Myocyte (in vitro differentiated cells): ENCODE measurements at regions not wholly inside any gene's neighbourhood (a gene's known extent, or its start where the extent isn't known, plus 50 kb on each side); places are given as distances from the start of the nearest gene placed in this dataset.

Experiments
- DNase-seq: peaks from one replicate; pipeline ENCODE4 v3.0.0-alpha.2; 2012; ENCODE audit warnings: low read depth

DNA sequence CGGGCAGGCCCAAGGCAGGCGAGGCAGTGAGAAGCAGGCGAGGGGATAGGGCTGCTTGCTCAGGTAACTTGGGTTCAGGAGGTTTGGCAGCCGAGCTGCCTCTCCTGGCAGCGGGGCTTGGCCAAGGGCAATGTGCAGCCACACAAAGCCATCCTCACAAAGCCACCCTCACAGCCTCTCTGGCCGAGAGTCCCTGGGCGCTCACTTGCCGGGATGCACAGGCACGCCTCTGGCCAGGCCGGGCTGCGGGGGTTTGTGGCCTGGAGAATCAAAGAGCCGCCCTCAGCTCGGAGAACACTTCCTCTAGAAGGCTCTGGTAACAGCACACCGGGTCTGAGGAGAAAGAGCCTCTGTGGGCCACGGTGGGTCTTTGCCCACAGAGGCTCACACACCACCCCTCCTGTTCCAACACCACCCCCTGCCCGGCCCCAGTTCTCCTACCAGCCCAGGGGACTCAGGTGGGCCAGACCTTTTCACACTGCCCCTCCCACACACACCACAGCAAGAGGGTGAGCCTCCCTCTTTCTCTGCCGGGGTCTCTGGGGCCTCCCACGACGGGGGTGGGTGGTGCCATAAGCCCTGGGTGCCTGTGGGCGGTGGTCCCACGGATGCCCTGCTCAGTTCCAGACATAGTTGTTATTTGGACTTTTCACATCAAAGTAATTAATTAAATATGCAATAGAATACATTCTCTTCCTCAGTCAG, 186.9 kb downstream of the ZFP36L2 start:
- no peak for DNase-seq

GRCh38 chr2:43038696-43039094, 187.7 kb downstream of the ZFP36L2 start:
- no peak for DNase-seq

- DNase-seq = no peak
Observed at GRCh38 chr2:43038034-43038695, 188.2 kb downstream of the ZFP36L2 start.

GRCh38 chr2:43035922-43036321, 190.5 kb downstream of the ZFP36L2 start:
- DNase-seq = no peak

- DNase-seq = no peak
Observed at GRCh38 chr2:43034921-43035320, 191.5 kb downstream of the ZFP36L2 start.

DNA sequence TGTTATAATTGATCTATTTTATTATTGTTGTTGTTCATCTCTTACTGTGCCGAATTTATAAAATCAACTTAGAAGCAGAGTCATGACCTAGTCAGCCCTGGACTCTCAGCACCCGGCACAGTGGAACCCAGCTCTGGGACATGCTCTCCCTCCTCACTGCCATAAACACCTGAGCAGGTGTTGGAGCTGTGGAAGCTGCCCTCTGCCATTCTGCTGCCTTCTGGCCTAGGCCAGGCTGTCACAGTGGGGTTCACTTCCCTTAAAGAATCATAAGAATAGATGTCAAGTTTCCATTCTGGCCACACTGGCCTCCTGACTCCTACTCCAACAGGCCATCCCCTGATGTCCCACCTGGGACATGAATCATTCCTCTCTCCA, 192.2 kb downstream of the ZFP36L2 start:
- no peak for DNase-seq

DNA sequence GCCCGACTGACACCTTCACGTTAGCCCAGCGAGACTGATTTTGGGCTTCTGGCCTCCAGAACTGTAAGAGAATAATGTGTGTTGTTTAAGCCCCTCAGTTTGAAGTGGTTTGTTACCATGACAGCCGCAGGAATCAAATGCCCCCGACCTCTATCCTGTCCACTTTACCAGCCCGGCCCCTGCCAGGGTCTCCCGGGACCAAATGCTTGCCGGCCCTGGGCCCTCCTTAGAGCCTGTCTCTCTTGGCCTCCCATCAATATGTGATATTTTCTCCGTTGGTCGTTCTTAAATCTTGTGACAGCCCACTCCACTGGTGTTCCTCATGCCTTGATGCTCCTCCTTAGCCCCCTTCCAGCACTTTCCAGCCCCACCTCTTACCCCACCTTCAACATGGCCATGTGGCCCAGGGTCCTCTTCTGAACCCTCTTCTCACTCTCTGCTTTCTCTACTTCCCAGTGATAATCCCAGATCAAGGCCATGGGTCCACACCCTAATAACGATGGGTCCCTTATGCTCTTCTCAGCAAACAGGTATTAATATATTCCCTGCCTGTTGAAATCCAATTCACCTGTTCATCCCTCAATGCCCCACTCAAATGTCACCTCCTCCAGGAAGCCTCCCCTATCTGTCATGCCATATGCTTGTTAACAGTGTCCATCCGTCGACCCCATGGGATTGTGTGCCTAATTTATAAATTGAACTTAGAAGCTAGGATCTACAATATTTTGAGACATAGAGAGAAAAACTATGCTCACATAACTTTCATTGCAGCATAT, 192.8 kb downstream of the ZFP36L2 start:
- DNase-seq = no peak

DNA sequence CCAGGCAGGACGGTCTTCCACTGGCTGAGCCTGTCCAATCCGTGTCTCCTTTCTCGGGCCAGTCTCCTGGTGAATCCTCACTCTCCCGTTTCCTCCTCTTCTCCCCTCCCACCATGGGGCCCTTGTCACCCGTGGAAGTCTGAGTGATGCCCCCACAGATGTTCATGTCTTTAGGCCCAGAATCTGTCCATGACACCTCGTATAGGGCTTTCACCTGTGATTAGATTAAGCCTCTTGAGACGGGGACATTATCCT, 193.5 kb downstream of the ZFP36L2 start:
- DNase-seq = no peak

DNA sequence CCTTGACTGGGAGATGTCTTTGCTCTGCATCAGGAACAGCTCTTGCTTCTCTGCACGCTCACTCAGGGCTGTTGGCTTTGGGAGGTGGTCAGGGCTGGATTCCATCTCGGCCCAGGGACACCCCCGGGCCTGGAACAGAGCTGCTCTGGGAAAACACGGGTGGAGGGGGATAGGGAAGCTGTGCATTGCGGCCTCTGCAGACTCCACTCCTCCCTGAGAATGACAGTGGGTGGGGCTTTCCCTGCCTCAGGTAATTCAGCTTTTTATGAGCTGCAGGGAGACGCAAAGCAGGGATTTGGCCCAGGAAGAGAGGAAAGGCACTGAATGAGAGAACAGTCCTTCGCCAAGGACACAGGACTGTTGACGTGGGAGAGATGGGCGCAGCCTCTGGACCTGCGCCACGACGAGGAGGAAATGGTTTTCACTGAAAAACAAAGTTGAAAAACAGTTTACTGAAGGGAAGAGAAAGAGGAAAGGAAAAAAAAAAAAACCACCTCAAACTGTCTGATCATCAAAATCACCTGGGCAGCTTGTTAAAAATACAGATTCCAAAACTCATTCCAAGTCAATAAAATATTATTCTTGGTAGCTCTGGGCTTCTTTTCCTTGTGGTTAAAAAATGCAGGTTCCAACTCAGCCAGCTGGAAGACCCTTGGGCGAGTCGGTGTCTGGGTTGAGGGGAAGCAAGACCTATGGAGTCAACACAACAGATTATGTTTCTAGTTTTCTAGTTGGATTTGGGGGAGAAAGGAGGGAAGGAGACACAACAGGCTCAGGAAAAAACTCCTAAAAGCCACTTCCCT, 194.0 kb downstream of the ZFP36L2 start:
- no peak for DNase-seq

DNA sequence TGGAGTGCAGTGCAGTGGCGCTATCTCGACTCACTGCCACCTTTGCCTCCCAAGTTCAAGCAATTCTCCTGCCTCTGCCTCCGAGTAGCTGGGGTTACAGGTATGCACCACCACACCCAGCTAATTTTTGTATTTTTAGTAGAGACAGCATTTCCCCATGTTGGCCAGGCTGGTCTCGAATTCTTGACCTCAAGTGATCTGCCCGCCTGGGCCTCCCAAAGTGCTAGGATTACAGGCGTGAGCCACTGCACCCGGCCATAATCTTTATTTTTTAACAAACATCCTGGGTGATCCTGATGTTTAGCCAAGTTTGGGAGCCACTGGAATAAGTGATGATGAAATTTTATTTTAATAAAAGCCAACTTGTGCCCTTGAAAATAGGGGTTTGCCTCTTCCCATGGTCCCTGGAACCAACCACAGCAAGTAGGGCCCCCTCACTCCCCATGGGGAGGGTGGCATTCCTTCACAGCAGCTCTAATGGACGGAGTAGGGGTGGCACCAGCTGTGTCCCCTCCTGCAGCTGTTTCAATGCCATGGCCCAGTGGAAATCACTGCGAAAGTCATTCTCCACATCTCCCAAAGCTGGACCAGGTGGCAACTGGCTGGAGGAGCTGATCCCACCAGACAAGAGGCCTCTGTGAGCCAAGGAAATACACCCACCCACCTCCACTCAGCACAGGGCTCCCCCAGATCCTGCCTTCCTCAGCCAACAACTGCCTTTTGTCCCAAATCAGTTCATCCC, 194.8 kb downstream of the ZFP36L2 start:
- DNase-seq = no peak

DNA sequence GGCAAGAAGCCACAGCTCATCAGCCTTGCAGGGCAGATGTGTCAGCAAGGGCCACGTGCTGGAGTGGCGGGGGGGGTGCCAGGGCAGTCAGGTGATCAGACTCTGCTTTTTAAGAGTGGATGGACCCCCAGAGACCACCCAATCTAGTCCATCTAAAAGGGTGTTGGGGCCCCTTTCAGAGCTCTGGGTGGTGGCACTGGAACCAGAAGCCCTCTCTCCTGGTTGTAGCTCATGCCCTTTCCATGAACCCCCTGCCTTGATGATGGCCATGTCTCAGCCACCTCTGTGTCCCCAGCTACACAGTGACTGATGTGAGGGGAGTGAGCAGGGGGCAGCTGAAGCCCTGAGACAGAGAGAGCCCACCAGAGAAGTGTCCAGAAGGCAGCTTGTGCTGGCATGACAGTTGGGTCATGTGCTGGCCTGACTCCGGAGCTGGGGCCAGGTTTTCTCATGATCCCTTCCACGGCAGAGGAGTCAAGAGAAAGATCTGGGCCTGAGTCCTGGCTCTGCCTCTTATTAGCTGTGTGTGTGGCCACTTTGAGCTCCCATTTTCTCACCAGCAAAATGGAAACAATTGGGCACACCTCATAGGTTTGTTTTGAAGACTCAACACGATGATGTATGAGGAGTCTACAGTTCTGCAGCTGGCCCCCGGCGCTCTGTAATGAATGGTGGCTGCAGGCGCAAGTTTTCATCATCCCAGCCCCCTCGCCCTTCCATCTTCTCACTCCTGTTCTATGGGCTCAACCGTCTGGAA, 195.7 kb downstream of the ZFP36L2 start:
- DNase-seq = no peak

DNA sequence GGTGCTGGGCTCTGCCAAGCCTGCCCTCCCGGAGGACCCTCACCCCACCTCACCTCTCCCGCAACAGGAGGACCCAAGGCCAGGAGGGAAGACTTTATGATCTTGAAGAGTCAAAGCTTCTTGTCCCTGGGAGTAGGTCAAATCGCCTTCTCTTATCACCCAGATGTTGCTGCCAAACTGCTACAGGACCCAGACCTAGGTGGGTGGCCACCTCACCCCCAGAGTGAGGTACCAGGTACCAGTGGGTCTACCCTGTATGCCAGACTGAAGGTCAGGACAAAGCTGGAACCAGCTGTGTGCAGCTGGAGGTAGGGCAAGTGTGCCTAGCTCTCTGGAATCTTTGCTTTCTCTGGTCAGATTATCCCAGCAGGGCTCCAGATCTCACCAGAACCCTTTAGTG, 197.2 kb downstream of the ZFP36L2 start:
- DNase-seq = no peak

GRCh38 chr2:43028188-43028587, 198.2 kb downstream of the ZFP36L2 start:
- no peak for DNase-seq

GRCh38 chr2:43027097-43027873, 199.1 kb downstream of the ZFP36L2 start:
- no peak for DNase-seq

GRCh38 chr2:43026426-43027096, 199.8 kb downstream of the ZFP36L2 start:
- no peak for DNase-seq

DNA sequence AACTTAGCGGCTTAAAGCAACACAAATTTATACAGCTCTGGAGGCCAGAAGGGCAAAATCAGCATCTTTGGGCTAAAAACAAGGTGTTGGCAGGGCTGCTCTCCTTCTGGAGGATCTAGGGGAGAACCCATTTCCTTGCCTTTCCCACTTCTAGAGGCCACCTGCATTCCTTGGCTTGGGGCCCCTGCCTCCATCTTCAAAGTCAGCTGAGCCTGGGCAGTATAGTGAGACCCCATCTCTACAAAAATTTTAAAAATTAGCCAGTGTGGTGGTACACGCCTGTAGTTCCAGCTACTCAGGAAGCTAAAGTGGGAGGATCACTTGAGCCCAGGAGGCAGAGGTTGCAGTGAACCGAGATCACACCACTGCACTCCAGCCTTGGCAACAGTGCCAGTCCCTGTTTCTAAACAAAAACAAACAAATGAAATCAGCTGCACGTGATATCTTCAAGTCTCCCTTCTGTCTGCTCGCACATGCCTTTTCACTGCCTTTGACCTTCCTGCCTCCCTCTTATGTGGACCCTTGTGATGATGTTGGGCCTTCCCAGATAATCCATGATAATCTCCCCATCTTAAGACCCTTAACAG, 200.6 kb downstream of the ZFP36L2 start:
- DNase-seq = no peak

- DNase-seq = peak; percentile 60
Observed at GRCh38 chr2:43024515-43025011, 201.8 kb downstream of the ZFP36L2 start.

DNA sequence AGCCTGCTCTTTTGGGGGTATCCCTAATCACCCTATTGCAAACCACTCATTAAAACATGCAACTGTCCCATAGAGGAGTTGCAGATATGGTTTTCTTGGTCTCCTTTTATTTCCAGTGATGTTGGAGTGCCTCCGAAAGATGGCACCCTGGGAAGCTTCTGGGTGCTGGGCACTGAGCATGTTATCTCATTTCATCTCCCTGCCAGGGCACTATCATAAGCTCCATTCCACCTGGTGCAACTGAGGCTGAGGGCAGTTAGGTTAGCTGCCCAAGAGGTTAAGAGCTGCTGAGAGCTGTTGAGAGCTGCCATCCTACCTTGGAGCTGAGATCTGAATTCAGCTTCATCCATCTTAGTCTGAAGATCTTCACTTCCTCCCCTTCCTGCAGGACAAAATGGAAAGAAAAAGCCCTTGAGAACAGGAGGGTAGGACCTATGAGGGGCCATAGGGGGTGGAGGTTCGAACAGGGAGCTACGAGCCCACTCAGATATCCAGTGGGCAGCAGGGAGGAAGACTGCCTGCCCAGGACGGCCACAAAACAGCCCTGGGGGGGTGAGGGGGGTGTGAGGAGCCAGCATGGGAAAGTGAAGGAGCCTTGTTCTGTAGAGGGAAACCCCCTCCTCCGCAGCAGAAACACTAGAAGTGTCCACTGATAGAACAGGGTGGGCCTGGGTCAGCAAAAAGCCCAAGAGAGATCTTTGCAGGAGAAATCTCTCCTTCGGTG, 202.5 kb downstream of the ZFP36L2 start:
- DNase-seq = no peak
